ENCODE measurements at regions not wholly inside any gene's neighbourhood (a gene's known extent, or its start where the extent isn't known, plus 50 kb on each side); places are given as distances from the start of the nearest gene placed in this dataset.

GRCh38 chr6:12533586-12533985, 183.0 kb upstream of the PHACTR1 start:
- H3K4me1 Mint-ChIP-seq, result peaks cover 19% of the 10 kb centered on the region
- no peak overlapping the region for H3K27ac Mint-ChIP-seq
- DNase-seq, result no peak
- no peak for TF ChIP-seq CTCF (IDR thresholded peaks at IDR 0.05)
- H3K4me3 Mint-ChIP-seq, result no peak overlapping the region
- no peaks in the 10 kb centered on the region for H3K9me3 Mint-ChIP-seq
- peaks cover 11% of the 10 kb centered on the region for H3K27me3 Mint-ChIP-seq (ENCODE audit: low read depth, poor library complexity)
- no peaks in the 10 kb centered on the region for H3K36me3 Mint-ChIP-seq (ENCODE audit: low read depth)

- Mint-ChIP-seq H3K27ac (no peak overlapping the region), H3K27me3 (ENCODE audit: low read depth, poor library complexity) (peaks cover 11% of the 10 kb centered on the region), H3K36me3 (ENCODE audit: low read depth) (no peaks in the 10 kb centered on the region), H3K9me3 (no peaks in the 10 kb centered on the region), H3K4me3 (no peak overlapping the region), H3K4me1 (peaks cover 12% of the 10 kb centered on the region)
- TF ChIP-seq CTCF (IDR thresholded peaks at IDR 0.05), result no peak
- DNase-seq, result no peak
These were observed 182.3 kb upstream of the PHACTR1 start for GRCh38 chr6:12534069-12534853.

DNA sequence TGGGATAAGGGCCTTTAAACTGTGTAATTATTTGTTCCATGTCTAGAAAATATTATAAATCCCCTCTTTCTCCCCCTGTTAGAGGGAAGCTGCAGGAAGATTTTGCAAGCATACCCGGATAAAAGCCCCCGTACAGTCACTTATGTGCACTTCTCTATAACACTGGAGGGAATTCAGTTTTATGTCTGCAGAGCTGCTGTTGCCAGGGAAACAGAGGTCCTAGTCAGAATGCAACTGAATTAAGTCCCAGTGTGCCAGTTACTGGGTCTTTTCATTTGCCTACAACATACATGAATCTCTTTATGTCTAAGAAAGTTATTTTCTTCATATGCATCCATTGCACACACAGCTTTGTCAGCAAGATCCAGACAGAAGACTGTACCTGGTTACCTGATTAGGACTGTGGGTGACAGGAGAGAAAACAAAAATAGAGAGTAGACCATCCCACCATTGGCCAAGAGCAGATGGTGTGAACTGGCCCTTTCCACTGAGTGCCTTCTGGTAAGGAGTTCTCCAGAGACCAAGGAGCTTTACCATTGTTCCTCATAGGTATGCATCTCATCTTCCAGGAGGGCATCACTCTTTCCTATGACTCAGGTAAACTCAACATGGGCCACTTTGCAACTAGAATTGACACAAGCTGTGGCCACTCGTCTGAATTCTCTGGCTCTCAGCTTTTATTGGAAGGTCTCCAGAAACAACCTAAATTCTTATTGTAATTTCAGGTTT, 180.8 kb upstream of the PHACTR1 start:
- Mint-ChIP-seq H3K36me3 (ENCODE audit: low read depth) (no peaks in the 10 kb centered on the region), H3K9me3 (no peaks in the 10 kb centered on the region), H3K27me3 (ENCODE audit: low read depth, poor library complexity) (peaks cover 5% of the 10 kb centered on the region), H3K27ac (no peak overlapping the region), H3K4me1 (no peaks in the 10 kb centered on the region), H3K4me3 (no peak overlapping the region)
- DNase-seq, result no peak
- TF ChIP-seq CTCF (IDR thresholded peaks at IDR 0.05), result no peak

- Mint-ChIP-seq H3K27ac (no peak overlapping the region), H3K9me3 (no peaks in the 10 kb centered on the region), H3K4me3 (no peak overlapping the region), H3K4me1 (no peaks in the 10 kb centered on the region), H3K27me3 (ENCODE audit: low read depth, poor library complexity) (peaks cover 5% of the 10 kb centered on the region), H3K36me3 (ENCODE audit: low read depth) (no peaks in the 10 kb centered on the region)
- no peak for TF ChIP-seq CTCF (IDR thresholded peaks at IDR 0.05)
- no peak for DNase-seq
These were observed 180.2 kb upstream of the PHACTR1 start for GRCh38 chr6:12536416-12536815.

- Mint-ChIP-seq H3K27ac (no peak overlapping the region), H3K4me1 (no peaks in the 10 kb centered on the region), H3K27me3 (ENCODE audit: low read depth, poor library complexity) (peaks cover 8% of the 10 kb centered on the region), H3K4me3 (no peak overlapping the region), H3K36me3 (ENCODE audit: low read depth) (no peaks in the 10 kb centered on the region), H3K9me3 (peaks cover 3% of the 10 kb centered on the region)
- DNase-seq, result no peak
- no peak for TF ChIP-seq CTCF (IDR thresholded peaks at IDR 0.05)
These were observed 179.2 kb upstream of the PHACTR1 start for GRCh38 chr6:12537389-12537788.

Measured in nephron progenitor cell (in vitro differentiated cells).